GM10266 (cell line): ENCODE measurements at regions not wholly inside any gene's neighbourhood (a gene's known extent, or its start where the extent isn't known, plus 50 kb on each side); places are given as distances from the start of the nearest gene placed in this dataset.
"Not testable (repeated sequence)": the region's sequence is repeated elsewhere in the genome, so short reads cannot be mapped to it uniquely, and the experiment has no call there.

Experiments used
- DNase-seq: peaks from one replicate; pipeline ENCODE4 v3.0.0; 2012; ENCODE audit errors: extremely low spot score
- TF ChIP-seq, protein P1 (sequence below): IDR thresholded peaks from 2 replicates; pipeline ENCODE4 v1.5.1; 2012; ENCODE audit warnings: mild to moderate bottlenecking, low read depth; ENCODE audit not compliant: control insufficient read depth, insufficient read depth; ENCODE audit errors: missing control alignments

DNA sequence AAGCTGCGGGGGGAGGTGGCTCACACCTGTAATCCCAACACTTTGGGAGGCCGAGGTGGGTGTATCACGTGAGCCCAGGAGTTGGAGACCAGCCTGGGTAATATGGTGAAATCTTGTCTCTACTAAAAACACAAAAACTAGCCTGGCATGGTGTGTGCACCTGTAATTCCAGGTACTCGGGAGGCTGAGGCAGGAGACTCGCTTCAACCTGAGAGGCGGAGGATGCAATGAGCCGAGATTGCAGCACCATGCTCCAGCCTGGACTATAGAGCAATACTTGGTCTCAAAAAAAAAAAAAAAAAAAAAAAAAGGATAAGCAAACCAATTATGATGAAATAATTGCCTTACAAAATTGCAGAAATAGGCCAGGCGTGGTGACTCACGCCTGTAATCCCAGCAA lies 311.4 kb upstream of the ZNF337 start:
- DNase-seq, result not testable (repeated sequence)

DNA sequence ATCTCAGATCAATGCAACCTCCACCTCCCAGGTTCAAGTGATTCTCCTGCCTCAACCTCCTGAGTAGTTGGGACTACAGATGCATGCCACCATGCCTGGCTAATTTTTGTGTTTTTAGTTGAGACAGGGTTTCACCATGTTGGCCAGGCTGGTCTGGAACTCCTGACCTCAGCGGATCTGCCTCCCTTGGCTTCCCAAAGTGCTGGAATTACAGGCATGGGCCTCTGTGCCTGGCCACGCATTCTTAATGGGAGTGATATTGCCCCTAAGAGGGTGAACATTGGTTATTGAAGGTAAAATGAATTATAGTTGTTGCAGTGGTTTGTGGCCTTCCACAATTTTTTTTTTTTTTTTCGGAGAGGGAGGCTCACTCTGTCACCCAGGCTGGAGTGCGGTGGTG lies 309.5 kb upstream of the ZNF337 start:
- not testable (repeated sequence) for DNase-seq

DNA sequence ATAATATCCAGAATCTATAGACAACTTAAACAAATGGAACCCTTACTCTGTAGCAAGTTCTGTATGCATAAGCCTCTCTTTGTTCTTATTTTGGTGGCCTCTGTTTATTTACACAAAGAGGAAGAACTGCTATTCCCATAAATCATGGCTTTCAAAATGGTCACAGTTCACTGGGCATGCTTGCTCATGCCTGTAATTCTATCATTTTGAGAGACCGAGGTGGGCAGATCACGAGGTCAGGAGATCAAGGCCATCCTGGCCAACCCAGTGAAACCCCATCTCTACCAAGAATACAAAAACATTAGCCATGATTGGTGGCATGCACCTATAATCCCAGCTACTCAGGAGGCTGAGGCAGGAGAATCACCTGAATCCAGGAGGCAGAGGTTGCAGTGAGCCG lies 307.3 kb upstream of the ZNF337 start:
- not testable (repeated sequence) for DNase-seq

DNA sequence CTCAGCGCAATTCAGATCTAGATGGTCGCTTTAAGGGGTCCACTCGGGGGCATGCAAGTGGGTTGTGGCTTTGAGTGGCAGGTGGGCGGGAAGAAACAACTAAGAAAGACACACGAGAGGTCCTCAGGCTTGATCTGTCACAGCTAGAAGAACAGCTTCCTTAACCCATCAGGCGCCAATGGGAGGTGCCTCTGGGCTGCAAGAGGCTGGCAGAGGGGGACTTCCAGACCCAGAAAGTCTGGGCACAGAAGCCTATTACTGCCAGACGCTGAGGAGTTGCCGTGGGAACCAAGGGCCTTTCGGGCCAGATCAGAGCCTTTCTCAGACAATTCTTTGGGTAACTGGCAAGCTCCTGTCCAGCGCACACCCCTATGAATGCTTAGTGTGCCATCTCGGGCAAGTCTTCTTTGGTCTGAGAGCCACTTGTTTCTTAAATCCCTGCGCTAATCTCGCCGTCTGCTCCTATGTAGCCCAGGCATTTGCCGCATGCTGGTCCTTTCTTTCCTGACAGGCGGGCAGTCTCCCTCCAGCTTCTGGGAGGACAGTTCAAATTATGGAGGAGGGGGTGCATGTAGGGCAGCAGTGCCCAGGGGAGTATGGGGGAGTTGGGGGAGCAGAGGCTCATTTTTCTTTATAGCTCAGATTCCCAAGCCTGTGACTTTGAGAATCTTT lies 300.9 kb upstream of the ZNF337 start:
- not testable (repeated sequence) for DNase-seq

DNA sequence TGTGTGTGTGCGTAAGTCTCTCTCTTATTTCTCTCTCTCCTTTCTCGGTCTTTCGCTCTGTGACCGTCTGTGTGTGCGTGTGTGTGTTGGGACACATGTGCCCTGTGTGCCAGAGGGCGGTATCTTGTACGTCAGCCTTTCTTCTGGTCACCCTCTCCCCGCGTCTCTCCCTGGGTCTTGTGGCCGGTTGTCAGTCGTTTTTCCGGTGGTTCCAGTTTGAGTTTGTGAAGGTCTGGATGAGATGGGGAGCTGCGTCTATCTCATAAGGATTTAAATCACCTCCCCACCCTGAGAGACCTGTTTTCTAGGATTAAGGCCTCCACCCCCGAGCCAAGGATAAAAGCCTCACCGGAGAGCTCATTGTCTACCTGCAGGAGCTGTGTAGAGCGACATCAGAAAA lies 295.5 kb upstream of the ZNF337 start:
- DNase-seq, result no peak
- TF ChIP-seq, protein P1, sequence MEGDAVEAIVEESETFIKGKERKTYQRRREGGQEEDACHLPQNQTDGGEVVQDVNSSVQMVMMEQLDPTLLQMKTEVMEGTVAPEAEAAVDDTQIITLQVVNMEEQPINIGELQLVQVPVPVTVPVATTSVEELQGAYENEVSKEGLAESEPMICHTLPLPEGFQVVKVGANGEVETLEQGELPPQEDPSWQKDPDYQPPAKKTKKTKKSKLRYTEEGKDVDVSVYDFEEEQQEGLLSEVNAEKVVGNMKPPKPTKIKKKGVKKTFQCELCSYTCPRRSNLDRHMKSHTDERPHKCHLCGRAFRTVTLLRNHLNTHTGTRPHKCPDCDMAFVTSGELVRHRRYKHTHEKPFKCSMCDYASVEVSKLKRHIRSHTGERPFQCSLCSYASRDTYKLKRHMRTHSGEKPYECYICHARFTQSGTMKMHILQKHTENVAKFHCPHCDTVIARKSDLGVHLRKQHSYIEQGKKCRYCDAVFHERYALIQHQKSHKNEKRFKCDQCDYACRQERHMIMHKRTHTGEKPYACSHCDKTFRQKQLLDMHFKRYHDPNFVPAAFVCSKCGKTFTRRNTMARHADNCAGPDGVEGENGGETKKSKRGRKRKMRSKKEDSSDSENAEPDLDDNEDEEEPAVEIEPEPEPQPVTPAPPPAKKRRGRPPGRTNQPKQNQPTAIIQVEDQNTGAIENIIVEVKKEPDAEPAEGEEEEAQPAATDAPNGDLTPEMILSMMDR, result no peak

DNA sequence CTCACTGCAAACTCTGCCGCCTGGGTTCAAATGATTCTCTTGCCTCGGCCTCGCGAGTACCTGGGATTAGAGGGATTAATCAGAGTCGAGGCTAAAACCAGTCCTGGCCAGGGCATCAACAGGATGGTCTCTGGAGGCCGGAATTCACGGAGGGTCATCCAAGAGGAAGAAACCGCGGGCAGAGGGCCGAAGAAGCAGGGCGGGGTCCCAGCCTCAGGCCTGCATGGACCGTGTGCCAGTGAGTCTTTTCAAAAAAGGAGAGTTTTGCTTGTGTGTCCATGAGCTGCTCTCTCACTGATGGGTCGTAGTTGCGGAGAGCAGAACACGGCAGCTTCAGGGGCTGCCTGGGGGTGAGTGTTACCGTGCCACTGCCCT lies 295.1 kb upstream of the ZNF337 start:
- TF ChIP-seq, protein P1, result no peak
- no peak for DNase-seq

DNA sequence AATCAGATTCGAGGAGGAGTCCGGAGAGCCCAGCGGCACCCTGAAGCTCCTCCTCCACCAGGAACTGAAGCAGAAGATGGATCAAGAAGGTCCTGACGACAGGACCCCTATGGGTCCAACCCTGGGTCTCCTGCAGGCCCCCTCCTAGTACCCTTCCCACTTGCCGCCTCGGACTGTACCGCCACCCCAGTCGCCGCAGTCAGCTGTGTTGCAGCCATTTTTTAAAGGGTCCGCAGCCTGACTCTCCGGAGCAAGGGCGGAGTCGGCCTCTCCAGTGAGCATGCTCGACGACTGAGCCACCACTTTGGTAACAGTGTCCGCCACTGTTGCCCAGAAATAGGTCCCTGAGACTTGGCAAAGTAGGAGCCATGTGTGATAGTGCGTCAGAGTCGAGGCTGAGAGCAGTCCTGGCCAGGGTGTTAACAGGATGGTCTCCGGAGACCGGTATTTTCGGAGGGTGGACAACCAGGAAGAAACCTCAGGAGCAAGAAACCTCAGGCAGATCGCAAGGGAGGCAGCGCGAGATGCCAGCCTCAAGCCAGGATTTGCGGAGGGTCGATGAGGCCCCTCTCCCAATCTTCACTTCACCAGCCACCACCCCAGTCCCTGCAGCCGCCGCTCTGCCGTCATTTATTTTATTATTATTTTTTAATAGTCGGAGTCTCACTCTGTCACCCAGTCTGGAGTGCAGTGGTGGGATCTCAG lies 294.6 kb upstream of the ZNF337 start:
- TF ChIP-seq, protein P1, result no peak
- no peak for DNase-seq

DNA sequence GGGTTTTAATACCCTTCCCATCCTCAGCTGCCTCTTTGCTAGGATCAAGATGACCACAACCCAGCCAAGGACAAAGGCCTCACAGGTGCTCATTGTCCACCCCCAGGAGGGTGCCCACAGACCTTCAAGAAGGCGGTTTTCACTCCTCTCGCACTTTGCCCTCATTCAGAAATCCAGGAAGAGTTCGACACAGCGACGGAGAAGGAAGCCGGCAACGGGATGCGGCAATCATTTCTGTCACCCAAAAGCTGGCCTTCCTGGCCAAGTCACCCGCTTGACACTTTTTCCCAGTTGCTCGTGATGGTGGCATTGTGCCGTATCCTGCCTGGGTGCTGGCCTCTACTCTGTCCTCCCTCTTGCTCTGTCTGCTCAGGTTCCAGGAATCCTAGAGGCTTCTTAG lies 293.0 kb upstream of the ZNF337 start:
- not testable (repeated sequence) for DNase-seq

DNA sequence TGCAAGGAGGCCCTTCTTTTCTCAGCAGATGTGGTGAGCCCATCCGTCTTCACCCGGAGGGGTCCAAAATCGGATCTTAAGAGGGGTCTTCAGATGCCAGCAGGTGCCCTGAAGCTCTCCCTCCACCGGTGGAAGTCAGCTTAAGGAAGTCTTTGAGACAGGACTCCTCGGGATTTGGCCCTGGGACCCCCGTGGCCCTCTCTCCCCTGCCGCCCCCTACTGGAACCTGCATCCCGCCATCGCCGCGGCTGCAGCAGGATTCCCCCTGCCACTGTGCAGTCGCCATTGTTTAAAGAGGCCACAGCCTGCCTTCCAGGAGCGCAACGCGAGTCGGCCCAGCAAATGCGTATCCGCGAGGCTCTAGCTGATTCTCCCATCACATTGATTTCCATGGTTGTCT lies 292.5 kb upstream of the ZNF337 start:
- no peak for DNase-seq
- TF ChIP-seq, protein P1, result no peak

DNA sequence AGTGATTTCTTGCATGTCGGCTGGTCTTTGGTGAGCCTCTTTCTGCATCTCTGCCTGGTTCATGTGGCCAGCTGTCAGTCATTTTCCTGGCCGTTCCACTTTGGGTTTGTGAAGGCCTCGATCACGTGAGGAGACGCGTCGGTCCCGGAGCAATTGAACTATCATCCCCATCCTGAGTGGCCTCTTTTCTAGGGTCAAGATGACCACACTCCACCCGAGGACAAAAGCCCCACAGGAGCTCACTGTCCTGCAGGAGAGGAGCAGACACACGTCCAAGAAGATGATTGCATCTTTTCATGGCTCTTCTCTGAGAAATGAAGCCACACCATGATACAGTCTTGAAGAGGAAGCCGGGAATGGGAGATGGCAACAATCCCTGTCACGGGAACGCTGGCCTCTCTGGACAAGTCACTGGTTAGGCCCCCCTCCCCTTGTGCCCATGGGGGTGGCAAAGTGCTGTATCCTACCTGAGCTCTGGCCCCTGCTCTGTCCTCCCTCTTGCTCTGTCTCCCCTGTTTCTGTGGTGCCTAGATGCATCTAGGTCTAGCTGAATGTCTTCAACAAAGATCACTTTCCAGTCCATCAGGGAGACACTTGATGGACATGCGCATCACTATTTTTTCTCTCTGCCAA lies 291.4 kb upstream of the ZNF337 start:
- not testable (repeated sequence) for DNase-seq
